ENCODE measurements at regions not wholly inside any gene's neighbourhood (a gene's known extent, or its start where the extent isn't known, plus 50 kb on each side); places are given as distances from the start of the nearest gene placed in this dataset.

DNA sequence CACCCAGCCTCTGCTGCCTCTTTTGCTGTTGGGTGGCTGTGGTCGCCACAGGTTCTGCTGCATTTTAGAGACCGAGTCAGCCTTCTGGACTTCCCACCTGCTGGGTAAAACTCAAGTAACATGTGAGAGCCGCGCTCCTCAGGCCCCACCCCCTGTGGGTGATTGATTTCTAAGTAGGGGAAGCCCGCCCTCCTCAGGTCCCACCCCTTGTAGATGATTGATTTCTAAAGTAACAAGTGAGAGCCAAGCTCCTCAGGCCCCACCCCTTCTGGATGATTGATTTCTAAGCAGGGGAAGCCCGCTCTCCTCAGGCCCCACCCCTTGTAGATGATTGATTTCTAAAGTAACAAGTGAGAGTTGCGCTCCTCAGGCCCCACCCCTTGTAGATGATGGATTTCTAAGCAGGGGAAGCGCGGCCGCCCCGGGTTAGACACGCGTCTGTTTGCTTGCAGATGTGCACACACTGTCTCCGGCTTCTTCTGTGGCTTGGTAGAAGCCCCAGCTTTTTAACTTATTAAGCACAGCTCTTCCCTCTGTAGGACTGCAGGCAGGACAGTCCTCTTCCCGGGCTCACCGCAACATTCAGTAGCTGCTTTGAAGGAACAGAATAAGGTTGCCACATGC, 83.4 kb downstream of the FAM43A start:
- DNase-seq: peak; percentile 93

GRCh38 chr3:194772241-194773000, 86.7 kb downstream of the FAM43A start:
- DNase-seq: no peak

GRCh38 chr3:194773216-194773615, 87.5 kb downstream of the FAM43A start:
- no peak for DNase-seq

DNA sequence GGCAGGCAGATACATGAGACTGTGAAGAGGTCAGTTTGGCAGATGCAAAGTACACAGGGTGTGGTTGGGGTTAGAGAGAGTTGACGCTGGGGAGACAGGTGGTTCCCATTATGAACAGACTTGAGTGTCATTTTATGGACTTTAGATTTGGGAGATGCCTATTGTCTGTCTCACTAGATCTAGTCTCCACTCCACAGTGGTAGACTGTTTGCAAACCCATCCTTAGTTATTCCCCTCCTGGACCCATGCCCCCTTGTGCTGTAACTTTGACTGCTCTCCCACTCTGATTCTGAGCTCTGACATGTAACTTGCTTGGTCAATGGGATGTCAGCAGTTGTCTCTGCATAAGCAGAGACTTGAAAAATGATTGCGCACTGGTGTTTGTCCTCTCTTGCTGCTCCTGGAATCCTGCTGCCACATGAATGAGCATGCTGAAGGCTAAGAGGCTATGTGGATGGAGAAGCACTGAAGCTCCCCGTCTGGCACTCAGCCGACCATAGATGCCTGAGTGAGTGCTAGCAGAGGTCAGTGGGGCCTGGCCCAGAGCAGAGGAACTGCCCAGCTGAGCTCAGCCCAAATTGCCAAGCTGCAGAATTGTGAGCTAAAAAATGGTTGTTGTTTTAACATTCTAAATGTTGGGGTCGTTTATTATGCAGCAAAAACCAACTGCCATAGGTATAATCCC, 88.2 kb downstream of the FAM43A start:
- DNase-seq: no peak

DNA sequence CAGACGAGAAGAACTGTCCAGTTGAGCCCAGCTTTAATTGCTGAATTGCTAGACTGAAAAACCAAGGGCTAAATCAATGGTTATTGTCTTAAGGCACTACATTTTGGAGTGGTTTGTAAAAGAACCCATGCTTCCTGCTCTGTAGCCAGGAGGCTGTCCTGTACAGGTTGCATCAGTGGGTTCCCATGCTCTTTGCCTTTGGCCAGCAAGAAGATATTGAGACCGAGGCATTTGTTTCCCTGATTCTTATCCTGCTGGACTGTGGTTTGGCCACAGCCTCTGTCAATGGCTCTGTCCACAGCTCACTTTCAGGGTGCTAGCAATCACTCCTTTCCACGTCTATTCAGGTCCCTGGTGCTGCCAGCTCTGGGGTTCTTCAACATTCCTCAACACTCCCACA, 89.6 kb downstream of the FAM43A start:
- no peak for DNase-seq

DNA sequence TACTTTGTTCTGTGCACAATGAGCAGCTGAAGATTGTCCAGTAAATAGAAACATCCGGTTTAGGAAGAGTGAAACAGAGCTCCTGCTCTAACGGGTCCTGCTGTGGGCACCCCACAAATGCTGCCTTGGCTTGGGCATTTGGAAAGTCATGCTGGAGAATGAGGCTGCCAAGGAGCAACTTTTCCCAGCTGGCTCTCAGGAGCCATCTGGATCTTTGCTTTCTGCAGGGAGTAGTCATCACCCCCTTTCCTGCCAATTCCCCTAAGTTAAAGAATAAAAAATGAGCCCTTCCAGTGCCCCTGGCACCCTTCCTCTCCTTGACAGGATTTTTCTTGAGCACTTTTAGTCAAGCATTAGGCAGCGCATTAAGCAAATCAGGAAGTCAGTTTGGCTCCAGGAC, 90.0 kb downstream of the FAM43A start:
- DNase-seq: no peak

- no peak for DNase-seq
Observed at GRCh38 chr3:194777729-194778128, 92.0 kb downstream of the FAM43A start.

DNA sequence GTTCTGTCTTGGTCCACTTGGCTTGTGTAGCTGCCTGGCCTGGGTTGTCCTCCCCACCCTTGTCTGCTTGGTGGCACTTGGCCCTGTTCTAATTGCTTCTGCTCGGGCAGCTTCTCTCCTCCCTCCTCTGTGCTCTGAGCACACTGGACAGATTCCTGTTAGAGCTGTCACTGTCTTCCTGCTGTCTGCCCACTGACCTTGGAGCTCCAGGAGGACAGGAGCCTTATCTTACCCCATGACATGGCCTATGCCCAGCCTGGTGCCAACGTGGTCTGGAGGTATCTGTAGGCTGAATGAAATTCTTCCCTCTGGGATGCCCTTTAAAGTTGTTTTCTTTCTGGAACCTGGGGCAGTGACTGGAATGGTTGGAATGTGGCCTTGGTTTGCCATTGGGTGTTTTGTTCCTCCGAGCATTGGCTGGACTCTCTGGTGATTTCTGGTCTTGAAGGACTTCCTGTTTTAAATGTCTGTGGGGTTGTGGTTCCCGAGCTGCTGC, 94.1 kb downstream of the FAM43A start:
- DNase-seq: no peak

DNA sequence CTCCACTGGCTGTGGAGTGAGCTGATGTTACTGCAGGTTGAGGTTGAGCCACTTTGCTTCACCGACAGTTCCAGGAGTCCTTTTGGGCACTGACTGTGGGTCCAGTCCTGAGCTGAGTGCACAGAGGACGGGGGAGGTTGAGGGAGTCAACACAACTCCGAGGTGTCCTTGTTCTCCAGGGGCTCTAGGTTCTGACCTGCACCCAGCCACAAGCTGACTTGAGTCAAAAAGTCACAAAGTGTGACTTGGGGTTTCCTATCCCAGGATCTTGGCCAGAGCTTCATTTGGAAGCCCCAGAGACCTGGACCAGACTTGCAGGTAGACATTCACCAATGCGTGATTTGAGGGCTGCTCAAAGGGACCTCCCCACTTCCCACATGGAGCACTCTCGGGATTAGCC, 95.0 kb downstream of the FAM43A start:
- DNase-seq: no peak

DNA sequence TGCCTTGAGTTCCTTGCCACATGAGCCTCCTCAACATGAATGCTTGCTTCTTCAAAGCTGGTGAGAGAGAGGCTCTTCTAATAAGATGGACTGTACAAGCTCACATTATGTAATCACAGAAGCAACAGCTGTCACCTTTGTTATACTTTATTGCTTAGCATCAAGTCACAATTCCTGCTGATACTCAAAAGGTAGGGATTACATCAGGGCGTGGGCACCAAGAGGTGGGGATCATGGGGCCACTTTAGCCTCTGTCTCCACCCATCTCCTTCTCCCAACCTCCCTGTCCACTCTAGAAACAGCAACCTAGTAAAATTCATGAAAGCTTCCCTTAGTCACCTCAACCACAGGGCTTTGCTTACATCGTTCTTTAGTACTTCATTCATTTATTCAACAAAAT, 95.9 kb downstream of the FAM43A start:
- DNase-seq: no peak

DNA sequence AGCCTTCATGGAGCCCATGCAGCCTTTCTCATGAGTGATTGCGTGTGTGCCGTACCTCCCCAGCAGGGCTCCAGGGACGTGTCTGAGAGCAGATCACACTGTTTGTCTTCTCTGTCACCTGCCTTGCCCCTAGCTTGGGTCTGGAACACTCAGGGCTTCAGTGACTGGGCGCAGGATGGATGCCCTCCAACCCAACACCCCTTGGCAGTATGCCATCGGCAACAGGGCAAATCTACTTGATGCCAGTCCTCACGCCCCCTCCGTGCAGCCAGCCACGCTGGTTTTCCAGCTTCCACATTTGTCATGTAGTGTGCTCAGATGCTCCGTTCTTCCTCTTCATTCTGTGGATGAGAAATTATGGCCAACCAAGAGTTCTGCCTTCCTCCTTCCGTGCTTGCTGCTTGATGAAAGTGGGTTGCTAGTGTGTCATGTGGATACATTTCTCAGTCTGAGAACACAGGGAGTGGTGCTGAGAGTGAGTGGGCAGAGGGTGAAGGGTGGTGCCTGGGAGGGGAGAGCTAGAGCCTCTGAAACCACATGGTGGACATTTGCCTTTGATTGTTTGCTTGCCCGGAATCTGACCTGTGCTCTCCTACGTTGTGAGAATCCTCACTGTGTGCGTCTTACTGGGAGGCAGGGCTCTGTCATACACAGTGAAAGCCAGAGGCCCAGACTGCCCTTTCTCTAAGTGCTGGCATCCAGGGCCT, 97.2 kb downstream of the FAM43A start:
- DNase-seq: no peak

DNA sequence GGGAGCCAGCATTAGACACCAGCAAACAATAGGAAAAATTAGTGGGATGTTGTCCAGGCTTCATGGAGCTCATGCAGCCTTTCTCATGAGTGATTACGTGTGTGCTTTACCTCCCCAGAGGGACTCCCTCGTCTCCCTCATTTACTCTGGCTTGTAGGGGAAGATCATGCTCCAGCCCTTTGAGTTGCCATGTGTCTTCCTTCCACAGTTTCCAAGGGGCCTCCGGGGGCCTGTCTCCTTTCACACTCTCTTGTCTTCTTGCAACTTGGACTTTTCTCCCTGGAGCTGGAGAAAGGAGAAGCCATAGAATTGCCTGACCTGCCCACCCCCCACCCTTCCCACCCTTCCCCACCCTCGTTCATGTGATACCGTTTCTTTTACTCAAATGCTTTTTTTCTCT, 98.7 kb downstream of the FAM43A start:
- DNase-seq: no peak

- DNase-seq: no peak
Observed at GRCh38 chr3:194785315-194785714, 99.6 kb downstream of the FAM43A start.

GRCh38 chr3:194787072-194787471, 101.4 kb downstream of the FAM43A start:
- no peak for DNase-seq

- no peak for DNase-seq
Observed at GRCh38 chr3:194787650-194788049, 102.0 kb downstream of the FAM43A start.

- DNase-seq: no peak
Observed at GRCh38 chr3:194792368-194792767, 106.7 kb downstream of the FAM43A start.

DNA sequence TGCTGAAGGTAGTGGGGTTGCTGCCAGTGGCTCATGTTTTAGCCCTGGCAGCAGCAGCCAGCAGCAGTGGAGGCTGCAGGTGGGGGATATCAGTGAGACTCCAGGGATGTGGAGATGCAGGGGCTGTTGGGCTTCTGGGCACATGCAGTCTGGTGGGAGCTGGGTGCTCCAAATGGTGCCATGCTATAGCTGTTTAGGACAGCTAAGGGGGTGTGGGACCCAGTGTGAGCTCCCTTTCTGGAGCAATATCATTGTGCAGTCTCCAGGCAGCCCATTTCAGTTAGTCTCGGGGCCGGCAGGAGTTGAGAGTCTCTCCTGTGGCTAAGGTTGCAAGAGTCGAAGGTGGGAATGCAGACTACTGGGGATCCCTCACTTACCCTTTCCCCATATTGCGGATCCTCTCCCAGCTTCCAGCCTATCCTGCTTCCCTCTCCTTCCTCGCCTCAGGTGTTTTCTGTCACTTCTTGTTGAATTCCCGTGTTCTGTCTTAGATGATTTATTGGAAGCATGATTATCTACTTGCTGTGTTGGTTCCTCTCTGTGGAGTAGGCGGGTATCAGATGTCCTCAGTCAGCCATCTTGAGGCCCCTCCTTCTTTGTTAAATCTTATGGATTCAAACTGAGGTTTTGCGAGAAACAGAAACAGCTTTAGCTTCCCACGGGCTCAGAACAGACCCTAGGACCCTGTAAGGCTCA, 112.0 kb downstream of the FAM43A start:
- no peak for DNase-seq

GRCh38 chr3:194798486-194798885, 112.8 kb downstream of the FAM43A start:
- no peak for DNase-seq

- DNase-seq: no peak
Observed at GRCh38 chr3:194800002-194800401, 114.3 kb downstream of the FAM43A start.

DNA sequence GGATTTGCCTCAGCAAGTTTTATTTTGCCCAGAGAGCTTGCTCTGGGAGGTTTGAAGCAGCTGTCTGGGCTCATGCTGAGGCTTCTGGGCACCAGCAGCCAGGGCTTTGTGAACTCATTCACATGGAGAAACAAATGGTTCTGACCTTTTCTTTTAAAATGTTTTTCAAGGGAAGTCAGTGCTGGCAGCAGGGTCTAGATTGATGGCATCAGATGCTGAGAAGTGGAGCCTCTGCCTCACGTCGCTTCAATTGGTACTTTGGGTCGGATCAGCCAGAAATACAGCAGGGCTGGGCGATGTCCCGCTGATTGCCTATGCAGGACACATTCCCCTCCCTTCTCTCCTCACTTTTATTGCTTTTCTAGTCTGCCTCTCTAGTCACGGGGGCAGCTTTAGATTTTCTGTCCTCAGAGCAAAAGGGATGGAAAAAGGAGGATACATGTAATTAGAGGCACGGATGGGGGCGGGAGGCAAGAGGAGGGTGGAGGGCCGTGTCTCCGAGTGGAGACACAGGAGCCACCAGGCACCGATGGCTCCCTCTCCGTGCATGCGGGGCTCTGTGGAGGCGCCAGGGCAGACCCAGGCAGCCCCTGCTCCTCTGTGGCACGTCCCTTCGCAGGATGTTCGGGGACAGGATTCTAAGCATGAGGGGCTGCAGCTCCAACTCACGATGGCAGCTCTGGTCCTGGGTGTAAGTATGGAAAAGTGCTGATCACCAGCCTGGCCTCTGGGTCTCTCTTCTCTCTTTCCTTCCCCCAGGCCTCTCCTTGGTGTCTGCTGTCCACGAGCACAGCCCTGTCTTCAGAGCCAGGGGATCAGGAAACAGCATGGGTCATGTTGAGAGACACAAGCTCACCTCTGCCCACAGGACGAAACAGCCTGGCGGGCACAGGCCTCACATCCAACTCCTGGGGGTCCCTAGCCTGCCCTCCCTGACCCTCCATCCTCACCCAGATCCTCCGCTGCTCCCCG, 116.1 kb downstream of the FAM43A start:
- no peak for DNase-seq

DNA sequence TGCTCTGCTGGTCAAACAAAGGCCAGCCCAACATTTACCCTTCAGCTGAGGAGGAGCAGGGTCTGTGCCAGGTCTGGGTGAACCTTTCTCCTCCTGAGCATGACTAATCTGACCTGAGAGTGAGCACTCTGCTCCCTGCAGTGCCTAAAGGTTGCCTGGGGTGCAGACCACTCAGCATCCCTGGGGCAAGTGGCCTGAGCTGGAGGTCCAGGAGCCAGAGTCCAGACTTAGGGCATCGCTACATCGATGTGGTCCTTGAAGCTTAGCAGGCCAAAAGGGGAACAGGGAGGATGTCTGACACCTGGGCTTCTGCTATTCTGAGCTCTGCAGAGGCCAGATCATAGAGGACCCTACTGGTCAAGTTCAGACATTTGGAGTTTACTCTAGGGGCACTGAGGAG, 119.1 kb downstream of the FAM43A start:
- no peak for DNase-seq
